ENCODE measurements at regions not wholly inside any gene's neighbourhood (a gene's known extent, or its start where the extent isn't known, plus 50 kb on each side); places are given as distances from the start of the nearest gene placed in this dataset.
A peak's percentile ranks its signal among the peaks of the same experiment; 100 is the strongest.

GRCh38 chr6:105831311-105832097 lies 254.6 kb upstream of the PRDM1 start:
- 67% methylated on average over 1 of the region's 5 CpGs for WGBS (ENCODE audit: insufficient coverage)
- no peak overlapping the region for H3K27ac ChIP-seq (ENCODE audit: low read depth, low read length)
- no peaks in the 10 kb centered on the region for H3K9me3 ChIP-seq (ENCODE audit: control insufficient read depth, insufficient read depth, low read length)
- DNase-seq (ENCODE audit: low read depth in 4 of 6, low spot score in 6 of 6): peak in 1 of 6 donors; percentile 23
- no peaks in the 10 kb centered on the region for H3K36me3 ChIP-seq (ENCODE audit: control insufficient read depth, insufficient read depth, low read length)
- H3K4me3 ChIP-seq (ENCODE audit: low read depth, low read length): no peak overlapping the region
- no peaks in the 10 kb centered on the region for H3K27me3 ChIP-seq (ENCODE audit: control insufficient read depth, insufficient read depth, low read length)
- H3K4me1 ChIP-seq (ENCODE audit: control insufficient read depth, insufficient read depth, low read length): no peaks in the 10 kb centered on the region

DNA sequence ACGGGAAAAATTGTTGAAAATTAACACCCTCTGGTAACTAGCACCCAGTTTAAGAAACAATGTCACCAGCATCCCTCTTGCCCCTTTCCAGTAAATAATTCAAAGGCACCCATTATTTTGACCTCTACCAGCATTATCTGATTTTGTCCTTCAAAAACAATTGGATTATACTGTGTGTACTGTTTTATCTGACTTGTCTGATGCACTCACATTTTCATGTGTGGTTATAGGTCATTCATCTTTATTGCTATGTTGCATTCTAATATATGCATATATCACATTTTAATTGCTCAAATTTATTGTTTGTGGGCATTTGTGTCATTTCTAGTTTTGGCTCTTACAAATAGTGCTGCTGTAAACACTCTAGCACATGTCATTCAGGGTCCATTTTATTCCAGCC lies 260.9 kb upstream of the PRDM1 start:
- H3K36me3 ChIP-seq (ENCODE audit: control insufficient read depth, insufficient read depth, low read length): no peaks in the 10 kb centered on the region
- no peak for DNase-seq (ENCODE audit: low read depth in 4 of 6, low spot score in 6 of 6)
- no peak overlapping the region for H3K27ac ChIP-seq (ENCODE audit: low read depth, low read length)
- H3K27me3 ChIP-seq (ENCODE audit: control insufficient read depth, insufficient read depth, low read length): no peaks in the 10 kb centered on the region
- no peaks in the 10 kb centered on the region for H3K9me3 ChIP-seq (ENCODE audit: control insufficient read depth, insufficient read depth, low read length)
- no peak overlapping the region for H3K4me3 ChIP-seq (ENCODE audit: low read depth, low read length)
- WGBS (ENCODE audit: insufficient coverage): 80% methylated on average over 1 of the region's 1 CpG
- no peaks in the 10 kb centered on the region for H3K4me1 ChIP-seq (ENCODE audit: control insufficient read depth, insufficient read depth, low read length)

GRCh38 chr6:105824732-105825131 lies 261.4 kb upstream of the PRDM1 start:
- no peak overlapping the region for H3K27ac ChIP-seq (ENCODE audit: low read depth, low read length)
- no peaks in the 10 kb centered on the region for H3K36me3 ChIP-seq (ENCODE audit: control insufficient read depth, insufficient read depth, low read length)
- no peak overlapping the region for H3K4me3 ChIP-seq (ENCODE audit: low read depth, low read length)
- H3K9me3 ChIP-seq (ENCODE audit: control insufficient read depth, insufficient read depth, low read length): no peaks in the 10 kb centered on the region
- H3K27me3 ChIP-seq (ENCODE audit: control insufficient read depth, insufficient read depth, low read length): no peaks in the 10 kb centered on the region
- H3K4me1 ChIP-seq (ENCODE audit: control insufficient read depth, insufficient read depth, low read length): no peaks in the 10 kb centered on the region
- DNase-seq (ENCODE audit: low read depth in 4 of 6, low spot score in 6 of 6): no peak
- no CpG with 5 or more reads among the region's 1 CpG for WGBS (ENCODE audit: insufficient coverage)

GRCh38 chr6:105821777-105822176 lies 264.4 kb upstream of the PRDM1 start:
- H3K36me3 ChIP-seq (ENCODE audit: control insufficient read depth, insufficient read depth, low read length): no peaks in the 10 kb centered on the region
- no peaks in the 10 kb centered on the region for H3K27me3 ChIP-seq (ENCODE audit: control insufficient read depth, insufficient read depth, low read length)
- H3K4me1 ChIP-seq (ENCODE audit: control insufficient read depth, insufficient read depth, low read length): no peaks in the 10 kb centered on the region
- WGBS (ENCODE audit: insufficient coverage): no CpG with 5 or more reads among the region's 1 CpG
- no peak overlapping the region for H3K4me3 ChIP-seq (ENCODE audit: low read depth, low read length)
- H3K27ac ChIP-seq (ENCODE audit: low read depth, low read length): no peak overlapping the region
- no peaks in the 10 kb centered on the region for H3K9me3 ChIP-seq (ENCODE audit: control insufficient read depth, insufficient read depth, low read length)
- no peak for DNase-seq (ENCODE audit: low read depth in 4 of 6, low spot score in 6 of 6)

DNA sequence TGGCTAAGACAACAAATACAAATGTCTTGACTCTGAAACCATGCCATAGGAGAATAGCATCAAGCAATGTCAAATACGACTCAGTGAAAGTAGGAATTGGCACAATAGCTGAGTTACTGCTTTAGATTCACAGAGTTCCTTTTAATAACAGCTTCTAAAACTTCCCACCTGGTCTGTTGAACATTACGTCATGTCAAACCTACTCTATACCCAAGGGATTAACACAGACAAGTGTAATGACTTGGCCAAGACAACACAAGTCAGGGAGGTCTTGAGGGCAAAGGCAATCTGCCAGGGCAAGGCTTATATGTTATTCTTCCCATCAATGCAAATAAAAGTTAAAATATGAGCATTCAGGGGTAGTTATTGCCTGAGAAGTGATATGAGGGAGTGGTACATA lies 265.1 kb upstream of the PRDM1 start:
- 86% methylated on average over 1 of the region's 2 CpGs for WGBS (ENCODE audit: insufficient coverage)
- no peak overlapping the region for H3K4me3 ChIP-seq (ENCODE audit: low read depth, low read length)
- no peak overlapping the region for H3K27ac ChIP-seq (ENCODE audit: low read depth, low read length)
- no peaks in the 10 kb centered on the region for H3K4me1 ChIP-seq (ENCODE audit: control insufficient read depth, insufficient read depth, low read length)
- H3K36me3 ChIP-seq (ENCODE audit: control insufficient read depth, insufficient read depth, low read length): no peaks in the 10 kb centered on the region
- no peaks in the 10 kb centered on the region for H3K27me3 ChIP-seq (ENCODE audit: control insufficient read depth, insufficient read depth, low read length)
- no peaks in the 10 kb centered on the region for H3K9me3 ChIP-seq (ENCODE audit: control insufficient read depth, insufficient read depth, low read length)
- DNase-seq (ENCODE audit: low read depth in 4 of 6, low spot score in 6 of 6): no peak

DNA sequence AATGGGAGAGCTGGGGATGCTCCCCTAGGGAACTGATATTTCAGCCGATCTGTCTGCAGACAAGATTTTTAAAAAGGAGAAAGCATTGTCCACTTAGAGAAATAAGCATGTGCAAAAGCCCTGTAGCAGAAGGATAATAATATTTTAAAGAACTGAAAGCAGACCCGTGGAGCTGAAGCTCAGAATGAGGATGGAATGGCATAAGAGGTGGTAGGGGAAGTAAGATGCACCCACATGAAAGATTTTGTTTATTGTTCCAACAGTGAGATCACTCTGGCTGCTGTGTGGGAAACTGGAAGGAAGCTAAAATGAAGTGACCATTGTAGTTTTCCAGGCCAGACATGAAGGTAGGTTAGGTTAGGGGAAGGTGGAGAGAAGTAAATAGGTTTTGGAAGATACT lies 266.4 kb upstream of the PRDM1 start:
- no peaks in the 10 kb centered on the region for H3K36me3 ChIP-seq (ENCODE audit: control insufficient read depth, insufficient read depth, low read length)
- H3K4me1 ChIP-seq (ENCODE audit: control insufficient read depth, insufficient read depth, low read length): no peaks in the 10 kb centered on the region
- H3K27me3 ChIP-seq (ENCODE audit: control insufficient read depth, insufficient read depth, low read length): no peaks in the 10 kb centered on the region
- no peak overlapping the region for H3K4me3 ChIP-seq (ENCODE audit: low read depth, low read length)
- WGBS (ENCODE audit: insufficient coverage): 82% methylated on average over 2 of the region's 2 CpGs
- H3K27ac ChIP-seq (ENCODE audit: low read depth, low read length): no peak overlapping the region
- no peaks in the 10 kb centered on the region for H3K9me3 ChIP-seq (ENCODE audit: control insufficient read depth, insufficient read depth, low read length)
- DNase-seq (ENCODE audit: low read depth in 4 of 6, low spot score in 6 of 6): no peak

DNA sequence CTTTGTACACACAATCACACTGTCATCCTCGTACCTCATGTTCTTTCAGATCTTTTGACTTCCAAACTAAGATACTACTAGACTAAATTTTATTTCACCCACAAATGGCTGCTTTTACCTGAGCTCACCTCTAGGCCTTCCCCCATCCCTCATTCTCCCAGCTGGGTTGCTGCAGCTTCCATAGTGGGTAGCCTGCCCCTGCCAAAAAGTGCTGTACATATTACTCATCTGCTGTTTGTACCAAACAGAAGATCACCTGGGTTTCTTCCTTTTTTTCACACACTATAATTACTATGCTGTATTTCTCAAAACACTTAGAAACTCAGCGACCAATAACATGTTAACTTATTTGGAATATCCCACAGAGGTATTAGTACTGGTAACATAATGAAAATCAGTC lies 267.6 kb upstream of the PRDM1 start:
- Histone ChIP-seq H3K36me3 (ENCODE audit: control insufficient read depth, insufficient read depth, low read length) (no peaks in the 10 kb centered on the region), H3K27me3 (ENCODE audit: control insufficient read depth, insufficient read depth, low read length) (no peaks in the 10 kb centered on the region), H3K27ac (ENCODE audit: low read depth, low read length) (no peak overlapping the region), H3K4me3 (ENCODE audit: low read depth, low read length) (no peak overlapping the region), H3K4me1 (ENCODE audit: control insufficient read depth, insufficient read depth, low read length) (no peaks in the 10 kb centered on the region), H3K9me3 (ENCODE audit: control insufficient read depth, insufficient read depth, low read length) (no peaks in the 10 kb centered on the region)
- no peak for DNase-seq (ENCODE audit: low read depth in 4 of 6, low spot score in 6 of 6)
- WGBS (ENCODE audit: insufficient coverage): 88% methylated on average over 1 of the region's 2 CpGs

GRCh38 chr6:105817961-105818360 lies 268.2 kb upstream of the PRDM1 start:
- Histone ChIP-seq H3K36me3 (ENCODE audit: control insufficient read depth, insufficient read depth, low read length) (no peaks in the 10 kb centered on the region), H3K27me3 (ENCODE audit: control insufficient read depth, insufficient read depth, low read length) (no peaks in the 10 kb centered on the region), H3K4me1 (ENCODE audit: control insufficient read depth, insufficient read depth, low read length) (no peaks in the 10 kb centered on the region), H3K9me3 (ENCODE audit: control insufficient read depth, insufficient read depth, low read length) (no peaks in the 10 kb centered on the region), H3K4me3 (ENCODE audit: low read depth, low read length) (no peak overlapping the region), H3K27ac (ENCODE audit: low read depth, low read length) (no peak overlapping the region)
- WGBS (ENCODE audit: insufficient coverage): 100% methylated on average over 1 of the region's 6 CpGs
- no peak for DNase-seq (ENCODE audit: low read depth in 4 of 6, low spot score in 6 of 6)

DNA sequence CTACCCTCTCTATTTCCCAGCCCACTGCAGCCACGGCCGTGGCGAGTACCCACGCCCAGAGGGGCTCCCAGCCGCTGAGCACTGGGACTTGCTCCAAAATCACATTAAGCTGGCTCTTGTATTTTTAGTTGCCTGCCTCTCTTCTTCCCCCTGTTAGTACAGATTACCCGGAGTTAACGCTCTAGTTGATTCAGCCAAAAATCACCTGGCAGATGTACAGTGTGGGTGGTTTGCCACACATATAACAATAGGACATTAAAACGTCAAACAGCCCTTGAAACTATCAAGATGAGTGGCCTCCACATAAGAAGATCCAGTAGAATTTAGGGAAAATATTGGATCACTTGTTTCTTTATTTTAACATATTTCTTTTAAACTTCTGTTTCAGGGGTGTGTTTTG lies 268.8 kb upstream of the PRDM1 start:
- Histone ChIP-seq H3K27me3 (ENCODE audit: control insufficient read depth, insufficient read depth, low read length) (no peaks in the 10 kb centered on the region), H3K36me3 (ENCODE audit: control insufficient read depth, insufficient read depth, low read length) (no peaks in the 10 kb centered on the region), H3K9me3 (ENCODE audit: control insufficient read depth, insufficient read depth, low read length) (no peaks in the 10 kb centered on the region), H3K4me1 (ENCODE audit: control insufficient read depth, insufficient read depth, low read length) (no peaks in the 10 kb centered on the region), H3K4me3 (ENCODE audit: low read depth, low read length) (no peak overlapping the region), H3K27ac (ENCODE audit: low read depth, low read length) (no peak overlapping the region)
- 80% methylated on average over 2 of the region's 8 CpGs for WGBS (ENCODE audit: insufficient coverage)
- peak in 1 of 6 donors; percentile 9 for DNase-seq (ENCODE audit: low read depth in 4 of 6, low spot score in 6 of 6)

GRCh38 chr6:105816847-105817246 lies 269.3 kb upstream of the PRDM1 start:
- H3K27me3 ChIP-seq (ENCODE audit: control insufficient read depth, insufficient read depth, low read length): no peaks in the 10 kb centered on the region
- H3K27ac ChIP-seq (ENCODE audit: low read depth, low read length): no peak overlapping the region
- 86% methylated on average over 1 of the region's 4 CpGs for WGBS (ENCODE audit: insufficient coverage)
- no peaks in the 10 kb centered on the region for H3K4me1 ChIP-seq (ENCODE audit: control insufficient read depth, insufficient read depth, low read length)
- no peak overlapping the region for H3K4me3 ChIP-seq (ENCODE audit: low read depth, low read length)
- H3K9me3 ChIP-seq (ENCODE audit: control insufficient read depth, insufficient read depth, low read length): no peaks in the 10 kb centered on the region
- DNase-seq (ENCODE audit: low read depth in 4 of 6, low spot score in 6 of 6): no peak
- no peaks in the 10 kb centered on the region for H3K36me3 ChIP-seq (ENCODE audit: control insufficient read depth, insufficient read depth, low read length)

Data from spinal cord (tissue), 9 donors.